ENCODE measurements at regions not wholly inside any gene's neighbourhood (a gene's known extent, or its start where the extent isn't known, plus 50 kb on each side); places are given as distances from the start of the nearest gene placed in this dataset.

DNA sequence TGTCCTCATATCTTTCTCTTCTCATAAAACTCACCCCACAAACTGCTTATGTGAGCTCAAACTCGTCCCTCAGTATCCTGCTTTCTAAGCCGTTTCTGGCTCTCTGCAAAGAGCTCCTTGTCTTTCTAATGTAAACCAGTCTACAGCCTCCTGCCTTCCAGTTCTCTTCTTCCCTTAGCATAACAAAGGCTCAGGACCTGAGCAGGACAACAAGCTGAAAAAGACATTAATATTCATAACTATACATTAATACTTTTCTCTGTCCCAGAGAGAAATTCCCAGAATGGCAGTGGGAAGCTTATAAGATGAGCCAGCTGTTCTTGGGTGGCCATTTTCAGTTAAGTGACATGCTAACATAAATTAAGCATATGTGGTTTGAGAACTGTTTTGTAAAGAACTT is 207.0 kb upstream of the TCF21 start:
- TF ChIP-seq, protein P1, sequence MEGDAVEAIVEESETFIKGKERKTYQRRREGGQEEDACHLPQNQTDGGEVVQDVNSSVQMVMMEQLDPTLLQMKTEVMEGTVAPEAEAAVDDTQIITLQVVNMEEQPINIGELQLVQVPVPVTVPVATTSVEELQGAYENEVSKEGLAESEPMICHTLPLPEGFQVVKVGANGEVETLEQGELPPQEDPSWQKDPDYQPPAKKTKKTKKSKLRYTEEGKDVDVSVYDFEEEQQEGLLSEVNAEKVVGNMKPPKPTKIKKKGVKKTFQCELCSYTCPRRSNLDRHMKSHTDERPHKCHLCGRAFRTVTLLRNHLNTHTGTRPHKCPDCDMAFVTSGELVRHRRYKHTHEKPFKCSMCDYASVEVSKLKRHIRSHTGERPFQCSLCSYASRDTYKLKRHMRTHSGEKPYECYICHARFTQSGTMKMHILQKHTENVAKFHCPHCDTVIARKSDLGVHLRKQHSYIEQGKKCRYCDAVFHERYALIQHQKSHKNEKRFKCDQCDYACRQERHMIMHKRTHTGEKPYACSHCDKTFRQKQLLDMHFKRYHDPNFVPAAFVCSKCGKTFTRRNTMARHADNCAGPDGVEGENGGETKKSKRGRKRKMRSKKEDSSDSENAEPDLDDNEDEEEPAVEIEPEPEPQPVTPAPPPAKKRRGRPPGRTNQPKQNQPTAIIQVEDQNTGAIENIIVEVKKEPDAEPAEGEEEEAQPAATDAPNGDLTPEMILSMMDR (IDR thresholded peaks at IDR 0.05; ENCODE audit: low read depth, low read length, poor library complexity, severe bottlenecking), result no peak
- no peak for TF ChIP-seq EZH2phosphoT487 (IDR thresholded peaks at IDR 0.05; ENCODE audit: borderline replicate concordance, low read length)
